ENCODE measurements at regions not wholly inside any gene's neighbourhood (a gene's known extent, or its start where the extent isn't known, plus 50 kb on each side); places are given as distances from the start of the nearest gene placed in this dataset.
A peak's percentile ranks its signal among the peaks of the same experiment; 100 is the strongest.
"Not testable (repeated sequence)": the region's sequence is repeated elsewhere in the genome, so short reads cannot be mapped to it uniquely, and the experiment has no call there.

- TF ChIP-seq, protein P1, sequence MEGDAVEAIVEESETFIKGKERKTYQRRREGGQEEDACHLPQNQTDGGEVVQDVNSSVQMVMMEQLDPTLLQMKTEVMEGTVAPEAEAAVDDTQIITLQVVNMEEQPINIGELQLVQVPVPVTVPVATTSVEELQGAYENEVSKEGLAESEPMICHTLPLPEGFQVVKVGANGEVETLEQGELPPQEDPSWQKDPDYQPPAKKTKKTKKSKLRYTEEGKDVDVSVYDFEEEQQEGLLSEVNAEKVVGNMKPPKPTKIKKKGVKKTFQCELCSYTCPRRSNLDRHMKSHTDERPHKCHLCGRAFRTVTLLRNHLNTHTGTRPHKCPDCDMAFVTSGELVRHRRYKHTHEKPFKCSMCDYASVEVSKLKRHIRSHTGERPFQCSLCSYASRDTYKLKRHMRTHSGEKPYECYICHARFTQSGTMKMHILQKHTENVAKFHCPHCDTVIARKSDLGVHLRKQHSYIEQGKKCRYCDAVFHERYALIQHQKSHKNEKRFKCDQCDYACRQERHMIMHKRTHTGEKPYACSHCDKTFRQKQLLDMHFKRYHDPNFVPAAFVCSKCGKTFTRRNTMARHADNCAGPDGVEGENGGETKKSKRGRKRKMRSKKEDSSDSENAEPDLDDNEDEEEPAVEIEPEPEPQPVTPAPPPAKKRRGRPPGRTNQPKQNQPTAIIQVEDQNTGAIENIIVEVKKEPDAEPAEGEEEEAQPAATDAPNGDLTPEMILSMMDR (IDR thresholded peaks at IDR 0.05; ENCODE audit: insufficient read depth, low read length) = no peak
- H3K4me3 ChIP-seq (ENCODE audit: low read depth, low read length) = no peak overlapping the region
- DNase-seq (ENCODE audit: low read depth) = peak; percentile 45
These were observed 134.6 kb downstream of the ARSF start for GRCh38 chrX:3175659-3176438.

GRCh38 chrX:3172156-3172555 lies 130.9 kb downstream of the ARSF start:
- DNase-seq (ENCODE audit: low read depth); H3K4me3 ChIP-seq (ENCODE audit: low read depth, low read length): not testable (repeated sequence)

- no peak for DNase-seq (ENCODE audit: low read depth)
- H3K4me3 ChIP-seq (ENCODE audit: low read depth, low read length) = no peak overlapping the region
- TF ChIP-seq, protein P1 (IDR thresholded peaks at IDR 0.05; ENCODE audit: insufficient read depth, low read length) = no peak
These were observed 128.2 kb downstream of the ARSF start for GRCh38 chrX:3169421-3169820.

DNA sequence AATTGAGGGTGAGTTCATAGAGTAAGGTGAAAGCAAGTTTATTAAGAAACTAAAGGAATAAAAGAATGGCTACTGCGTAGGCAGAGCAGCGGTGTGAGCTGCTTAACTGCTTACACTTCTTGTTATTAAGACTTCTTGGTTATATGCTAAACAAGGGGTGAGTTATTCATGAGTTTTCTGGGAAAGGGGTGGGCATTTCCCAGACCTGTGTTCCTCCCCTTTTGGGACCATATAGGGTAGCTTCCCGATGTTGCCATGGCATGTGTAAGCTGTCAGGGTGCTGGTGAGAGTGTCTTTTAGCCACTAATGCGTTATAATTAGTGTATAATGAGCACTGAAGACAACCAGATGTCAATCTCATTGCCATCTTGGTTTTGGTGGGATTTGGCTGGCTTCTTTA lies 126.5 kb downstream of the ARSF start:
- TF ChIP-seq, protein P1 (IDR thresholded peaks at IDR 0.05; ENCODE audit: insufficient read depth, low read length) = no peak
- DNase-seq (ENCODE audit: low read depth) = no peak
- no peak overlapping the region for H3K4me3 ChIP-seq (ENCODE audit: low read depth, low read length)

DNA sequence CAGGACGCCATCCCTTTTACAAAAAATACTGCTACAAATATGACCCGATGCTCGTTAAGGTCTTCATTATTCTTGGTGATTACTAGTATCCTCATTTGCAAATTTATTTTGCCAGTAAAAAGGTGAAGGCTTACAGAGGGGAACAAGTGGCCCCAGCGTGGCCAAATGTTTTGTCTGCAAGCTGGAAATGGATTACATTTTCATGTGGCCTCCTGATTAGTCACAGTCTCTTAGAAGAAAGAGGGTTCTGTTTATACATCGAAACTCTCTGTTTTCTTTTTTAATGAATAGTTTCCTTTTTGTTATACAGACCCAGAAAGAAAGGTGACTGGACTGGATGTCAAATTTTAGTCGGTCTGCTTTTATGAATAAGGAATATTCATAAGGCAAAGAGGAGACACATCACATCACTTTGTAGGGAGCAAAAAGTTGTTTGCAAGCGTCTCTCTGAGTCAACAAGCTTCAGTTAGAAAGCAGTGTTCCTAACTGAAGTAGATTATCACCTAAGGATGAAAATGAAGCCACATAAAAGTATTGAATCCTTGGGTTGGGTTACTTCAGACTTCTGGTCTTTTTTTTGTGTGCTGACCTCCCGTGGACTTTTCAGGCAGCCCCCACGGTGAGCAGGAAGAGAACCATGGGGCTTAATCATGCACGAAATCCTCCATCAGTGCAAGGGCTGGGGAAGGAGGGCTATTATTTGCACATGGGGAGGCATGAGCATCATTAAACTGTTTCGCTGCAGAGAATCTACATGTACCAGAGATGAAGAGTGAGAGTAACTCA lies 125.6 kb downstream of the ARSF start:
- TF ChIP-seq, protein P1 (IDR thresholded peaks at IDR 0.05; ENCODE audit: insufficient read depth, low read length) = no peak
- H3K4me3 ChIP-seq (ENCODE audit: low read depth, low read length) = no peak overlapping the region
- DNase-seq (ENCODE audit: low read depth) = no peak

DNA sequence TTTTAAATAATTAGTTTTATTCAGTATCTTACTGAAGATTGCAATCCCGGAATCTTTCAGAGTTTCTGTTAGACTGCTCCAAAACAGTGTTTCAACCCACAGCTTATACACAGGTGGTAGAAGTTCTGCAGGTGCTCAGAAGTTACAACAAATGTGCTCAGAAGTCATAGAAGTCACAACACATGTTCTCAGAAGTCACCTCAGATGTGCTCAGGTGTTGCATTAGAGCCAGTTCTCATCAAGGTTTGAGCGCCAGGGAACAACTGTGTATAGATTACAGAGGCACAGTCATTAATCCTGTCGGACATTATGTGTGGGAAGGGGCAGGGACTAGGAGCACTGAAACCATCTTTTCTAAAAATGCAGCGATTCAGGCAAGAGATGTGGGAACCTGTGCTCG lies 124.5 kb downstream of the ARSF start:
- no peak for DNase-seq (ENCODE audit: low read depth)
- H3K4me3 ChIP-seq (ENCODE audit: low read depth, low read length) = no peak overlapping the region
- TF ChIP-seq, protein P1 (IDR thresholded peaks at IDR 0.05; ENCODE audit: insufficient read depth, low read length) = no peak

Data from fibroblast of the aortic adventitia (primary cell).